ENCODE measurements at regions not wholly inside any gene's neighbourhood (a gene's known extent, or its start where the extent isn't known, plus 50 kb on each side); places are given as distances from the start of the nearest gene placed in this dataset.

DNA sequence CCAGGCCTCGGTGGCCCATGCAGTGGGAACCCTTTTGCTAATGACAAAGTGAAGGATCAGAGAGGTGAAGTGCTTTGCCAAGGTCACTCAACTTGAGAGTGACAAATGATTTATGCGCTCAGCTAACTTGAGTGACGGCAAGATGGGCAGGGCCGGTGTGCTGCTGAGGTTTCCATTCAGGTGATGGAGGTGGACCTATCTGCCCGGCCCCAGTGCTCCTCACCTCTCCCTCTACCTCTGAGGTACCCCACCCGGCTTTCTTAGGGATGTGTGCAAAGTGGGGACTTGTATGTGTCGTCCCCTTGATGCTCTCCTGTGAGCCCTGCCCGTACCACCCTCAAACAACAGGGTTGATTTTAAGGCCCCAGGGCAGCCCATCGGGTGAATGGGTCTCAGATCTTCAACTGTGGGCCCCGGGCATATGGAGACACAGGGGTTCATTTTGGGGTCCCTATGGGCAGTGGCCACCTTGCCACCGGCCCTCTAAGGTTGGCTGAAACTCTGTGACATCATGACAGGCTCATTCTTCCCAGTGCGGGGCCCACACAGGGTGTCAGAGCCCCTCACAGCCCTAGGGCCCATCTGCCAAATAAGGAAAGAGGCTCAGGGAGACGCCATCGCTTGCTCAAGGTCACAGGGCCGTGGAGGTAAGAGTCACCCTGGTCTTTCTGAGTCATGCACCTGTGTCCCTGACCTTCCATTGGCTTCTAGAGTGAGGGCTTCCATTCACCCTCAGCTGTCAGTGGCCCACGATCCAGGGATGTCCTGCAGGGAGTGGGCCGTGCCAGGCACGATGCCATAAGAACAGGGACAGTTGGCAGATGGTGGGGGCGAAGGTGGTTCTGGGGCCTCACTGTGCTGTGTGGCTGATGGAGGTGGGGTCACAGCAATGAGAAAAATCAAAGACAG is 170.6 kb upstream of the MVB12B start:
- Histone ChIP-seq H3K27me3 (peaks cover 30% of the 10 kb centered on the region), H3K4me1 (peaks cover 3% of the 10 kb centered on the region), H3K36me3 (no peaks in the 10 kb centered on the region), H3K9me3 (no peaks in the 10 kb centered on the region), H3K27ac (no peak overlapping the region), H3K4me3 (no peak overlapping the region)
- TF ChIP-seq POLR2AphosphoS5 (IDR thresholded peaks at IDR 0.05) (no peak), EP300 (IDR thresholded peaks at IDR 0.05) (no peak), CTCF (IDR thresholded peaks at IDR 0.05) (no peak), POLR2A (IDR thresholded peaks at IDR 0.05) (no peak)
- 95% methylated on average over 12 of the region's 19 CpGs for WGBS
- DNase-seq (ENCODE audit: low spot score in 2 of 2) = no peak

- no peaks in the 10 kb centered on the region for H3K4me1 ChIP-seq
- no peak for DNase-seq (ENCODE audit: low spot score in 2 of 2)
- H3K36me3 ChIP-seq = no peaks in the 10 kb centered on the region
- peaks cover 22% of the 10 kb centered on the region for H3K27me3 ChIP-seq
- no peak overlapping the region for H3K4me3 ChIP-seq
- H3K27ac ChIP-seq = no peak overlapping the region
- TF ChIP-seq EP300 (IDR thresholded peaks at IDR 0.05) = no peak
- no peak for TF ChIP-seq POLR2A (IDR thresholded peaks at IDR 0.05)
- no peak for TF ChIP-seq POLR2AphosphoS5 (IDR thresholded peaks at IDR 0.05)
- TF ChIP-seq CTCF (IDR thresholded peaks at IDR 0.05) = no peak
- H3K9me3 ChIP-seq = no peaks in the 10 kb centered on the region
- 86% methylated on average over 12 of the region's 12 CpGs for WGBS
Measured at GRCh38 chr9:126156898-126157297, 169.7 kb upstream of the MVB12B start.

DNA sequence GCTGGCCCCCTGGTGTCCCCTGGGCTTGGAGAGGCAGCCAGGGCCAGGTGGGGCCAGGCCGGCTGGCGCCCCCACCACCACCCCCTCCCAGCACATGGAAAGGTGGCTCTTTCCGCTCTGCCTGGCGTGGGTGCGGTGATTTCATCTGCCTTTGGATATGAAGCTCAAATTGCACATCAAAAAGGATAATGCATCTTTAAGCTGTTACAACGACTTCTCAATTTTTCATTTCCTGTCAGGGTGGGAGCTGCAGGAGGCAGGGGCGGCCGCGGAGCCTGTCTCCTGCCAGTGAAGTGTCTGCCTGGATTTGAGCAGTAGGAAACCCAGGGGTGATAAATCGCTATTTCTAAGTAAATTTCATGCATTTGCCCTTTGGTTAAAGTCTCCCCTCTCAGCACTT is 169.2 kb upstream of the MVB12B start:
- H3K27ac ChIP-seq = no peak overlapping the region
- no peaks in the 10 kb centered on the region for H3K9me3 ChIP-seq
- H3K36me3 ChIP-seq = no peaks in the 10 kb centered on the region
- no peaks in the 10 kb centered on the region for H3K4me1 ChIP-seq
- WGBS = 25% methylated on average over 10 of the region's 10 CpGs
- H3K4me3 ChIP-seq = no peak overlapping the region
- no peak for DNase-seq (ENCODE audit: low spot score in 2 of 2)
- peaks cover 27% of the 10 kb centered on the region for H3K27me3 ChIP-seq
- no peak for TF ChIP-seq POLR2AphosphoS5 (IDR thresholded peaks at IDR 0.05)
- no peak for TF ChIP-seq EP300 (IDR thresholded peaks at IDR 0.05)
- TF ChIP-seq POLR2A (IDR thresholded peaks at IDR 0.05) = no peak
- no peak for TF ChIP-seq CTCF (IDR thresholded peaks at IDR 0.05)

- H3K9me3 ChIP-seq = no peaks in the 10 kb centered on the region
- no peak for DNase-seq (ENCODE audit: low spot score in 2 of 2)
Measured at GRCh38 chr9:126157826-126158587, 168.6 kb upstream of the MVB12B start.

More at GRCh38 chr9:126157826-126158587, 168.6 kb upstream of the MVB12B start:
- WGBS = 83% methylated on average over 21 of the region's 29 CpGs
- TF ChIP-seq EP300 (IDR thresholded peaks at IDR 0.05) = no peak
- no peak for TF ChIP-seq POLR2AphosphoS5 (IDR thresholded peaks at IDR 0.05)
- TF ChIP-seq CTCF (IDR thresholded peaks at IDR 0.05) = no peak
- no peak overlapping the region for H3K4me3 ChIP-seq
- H3K36me3 ChIP-seq = no peaks in the 10 kb centered on the region
- H3K27me3 ChIP-seq = peaks cover 25% of the 10 kb centered on the region
- no peaks in the 10 kb centered on the region for H3K4me1 ChIP-seq
- H3K27ac ChIP-seq = no peak overlapping the region

All from suprapubic skin (tissue), 4 donors.